SU-DHL-6 (cell line): ENCODE measurements at regions not wholly inside any gene's neighbourhood (a gene's known extent, or its start where the extent isn't known, plus 50 kb on each side); places are given as distances from the start of the nearest gene placed in this dataset.

Source experiments
- EZH2phosphoT487 ChIP-seq: fragments of 200-600 bp; sonication (generic), shearing (Covaris generic); conservative IDR thresholded peaks from 2 replicates; pipeline ENCODE4 v1.6.1; 2018; ENCODE audit warnings: mild to moderate bottlenecking, antibody characterized with exemption, low read length, moderate library complexity, mixed read lengths
- TF ChIP-seq, protein P1 (sequence below): fragments of 200-600 bp; sonication (generic); IDR thresholded peaks from one replicate; pipeline ENCODE4 v1.5.1; 2017; ENCODE audit warnings: antibody characterized with exemption, mild to moderate bottlenecking, low read length, moderate library complexity; ENCODE audit not compliant: insufficient read depth, poor library complexity, severe bottlenecking

DNA sequence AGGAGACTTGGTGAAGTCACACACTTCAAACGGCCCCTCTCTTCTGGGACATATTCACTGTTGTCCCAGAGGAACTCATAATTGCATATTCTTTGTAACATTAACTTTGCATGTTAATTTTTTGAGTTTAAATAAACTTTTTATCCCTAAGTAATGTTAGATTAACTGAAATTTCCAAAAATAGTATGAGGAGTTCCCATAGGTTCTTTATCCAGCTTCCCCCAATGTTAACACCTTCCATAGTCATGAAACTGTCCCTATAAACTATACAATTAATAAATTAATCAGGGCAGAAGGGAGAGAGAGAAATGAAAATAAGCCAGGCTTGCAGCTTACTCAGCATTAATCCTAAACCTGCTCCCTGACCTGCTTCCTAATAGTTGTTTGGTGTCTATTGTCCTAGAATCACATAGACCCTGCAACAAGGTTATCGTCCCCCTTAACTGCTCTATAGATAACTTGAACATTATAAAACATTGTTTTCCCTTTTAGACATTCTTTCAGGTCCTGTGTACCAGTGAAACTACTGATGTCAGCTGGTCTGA lies 589.8 kb upstream of the CDH5 start:
- TF ChIP-seq, protein P1, sequence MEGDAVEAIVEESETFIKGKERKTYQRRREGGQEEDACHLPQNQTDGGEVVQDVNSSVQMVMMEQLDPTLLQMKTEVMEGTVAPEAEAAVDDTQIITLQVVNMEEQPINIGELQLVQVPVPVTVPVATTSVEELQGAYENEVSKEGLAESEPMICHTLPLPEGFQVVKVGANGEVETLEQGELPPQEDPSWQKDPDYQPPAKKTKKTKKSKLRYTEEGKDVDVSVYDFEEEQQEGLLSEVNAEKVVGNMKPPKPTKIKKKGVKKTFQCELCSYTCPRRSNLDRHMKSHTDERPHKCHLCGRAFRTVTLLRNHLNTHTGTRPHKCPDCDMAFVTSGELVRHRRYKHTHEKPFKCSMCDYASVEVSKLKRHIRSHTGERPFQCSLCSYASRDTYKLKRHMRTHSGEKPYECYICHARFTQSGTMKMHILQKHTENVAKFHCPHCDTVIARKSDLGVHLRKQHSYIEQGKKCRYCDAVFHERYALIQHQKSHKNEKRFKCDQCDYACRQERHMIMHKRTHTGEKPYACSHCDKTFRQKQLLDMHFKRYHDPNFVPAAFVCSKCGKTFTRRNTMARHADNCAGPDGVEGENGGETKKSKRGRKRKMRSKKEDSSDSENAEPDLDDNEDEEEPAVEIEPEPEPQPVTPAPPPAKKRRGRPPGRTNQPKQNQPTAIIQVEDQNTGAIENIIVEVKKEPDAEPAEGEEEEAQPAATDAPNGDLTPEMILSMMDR = no peak
- no peak for TF ChIP-seq EZH2phosphoT487
